NB4 (cell line): ENCODE measurements at regions not wholly inside any gene's neighbourhood (a gene's known extent, or its start where the extent isn't known, plus 50 kb on each side); places are given as distances from the start of the nearest gene placed in this dataset.
"Not testable (repeated sequence)": the region's sequence is repeated elsewhere in the genome, so short reads cannot be mapped to it uniquely, and the experiment has no call there.

Experiments used
- DNase-seq: peaks from one replicate; pipeline ENCODE4 v3.0.0; 2010; ENCODE audit warnings: low read depth
- H3K4me3 ChIP-seq: one replicate; pipeline ENCODE4 v1.5.1; 2011; ENCODE audit warnings: mild to moderate bottlenecking, low read depth, low read length, moderate library complexity
- MYC ChIP-seq: IDR thresholded peaks from 2 replicates; pipeline ENCODE4 v1.6.1; 2011; ENCODE audit warnings: low read depth, low read length
- POLR2A ChIP-seq: IDR thresholded peaks from 2 replicates; pipeline ENCODE4 v1.6.1; 2011; ENCODE audit warnings: mild to moderate bottlenecking; ENCODE audit not compliant: insufficient read length; ENCODE audit errors: extremely low read depth
- TF ChIP-seq, protein P1 (sequence below): IDR thresholded peaks from one replicate; pipeline ENCODE4 v1.5.1; 2012; ENCODE audit warnings: low read depth, low read length
- TF ChIP-seq, protein P2 (sequence below): IDR thresholded peaks from 2 replicates; pipeline ENCODE4 v1.6.1; 2011; ENCODE audit warnings: low read depth, low read length

DNA sequence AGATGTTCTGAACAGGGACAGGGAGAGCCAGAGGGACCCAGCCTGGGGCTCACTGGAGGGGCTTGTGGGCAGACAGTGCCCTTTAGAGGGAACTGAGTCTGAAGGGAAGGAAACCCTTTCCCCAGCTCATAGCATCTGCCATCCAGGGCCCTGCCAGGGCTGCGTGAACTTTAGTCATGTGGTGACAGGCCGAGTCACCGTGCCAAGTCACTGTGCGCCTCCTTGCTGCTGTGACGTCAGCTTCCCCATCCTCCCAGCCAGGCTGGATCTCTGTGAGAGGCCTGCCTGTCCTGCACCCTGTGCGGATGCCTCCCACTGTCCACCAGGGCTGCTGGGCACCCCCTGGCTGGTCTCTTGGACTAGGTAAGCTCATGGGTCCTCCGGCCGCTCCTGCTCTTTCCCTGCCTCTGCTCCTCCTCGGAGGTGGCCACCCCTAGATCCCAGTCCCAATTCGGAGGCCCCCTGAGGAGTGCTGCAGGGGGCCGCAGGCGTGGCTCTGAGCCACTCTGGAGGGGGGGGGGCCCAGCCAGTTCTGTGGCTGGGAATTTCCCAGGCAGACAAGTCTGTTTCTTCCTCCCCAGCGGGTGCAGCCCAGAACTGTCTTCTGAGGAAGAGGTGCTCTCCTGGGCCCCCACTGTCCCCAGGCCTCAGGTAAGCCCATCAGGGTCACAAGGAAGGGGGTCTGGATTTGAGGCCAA lies 3080.9 kb downstream of the RPIA start:
- not testable (repeated sequence) for H3K4me3 ChIP-seq, DNase-seq

DNA sequence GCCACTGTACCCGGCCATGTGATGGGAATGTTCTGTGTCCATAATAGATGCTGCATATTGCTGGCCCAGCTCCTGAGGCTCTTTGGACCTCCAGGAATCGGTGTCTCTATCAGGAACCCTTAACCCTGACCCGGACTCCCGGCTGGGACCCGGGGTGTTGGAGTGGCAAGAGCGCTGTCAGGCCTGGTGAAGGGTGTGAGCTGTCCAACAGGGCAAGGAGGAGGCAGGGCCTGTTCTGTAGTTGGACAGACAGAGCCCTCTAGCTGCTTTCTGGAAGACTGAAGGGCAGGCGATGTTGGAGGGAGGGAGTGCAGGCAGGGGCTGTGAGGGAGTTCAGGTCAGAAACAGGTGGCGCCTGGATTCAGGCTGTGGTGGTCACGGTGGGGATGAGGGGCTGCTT lies 3082.3 kb downstream of the RPIA start:
- not testable (repeated sequence) for H3K4me3 ChIP-seq, DNase-seq

DNA sequence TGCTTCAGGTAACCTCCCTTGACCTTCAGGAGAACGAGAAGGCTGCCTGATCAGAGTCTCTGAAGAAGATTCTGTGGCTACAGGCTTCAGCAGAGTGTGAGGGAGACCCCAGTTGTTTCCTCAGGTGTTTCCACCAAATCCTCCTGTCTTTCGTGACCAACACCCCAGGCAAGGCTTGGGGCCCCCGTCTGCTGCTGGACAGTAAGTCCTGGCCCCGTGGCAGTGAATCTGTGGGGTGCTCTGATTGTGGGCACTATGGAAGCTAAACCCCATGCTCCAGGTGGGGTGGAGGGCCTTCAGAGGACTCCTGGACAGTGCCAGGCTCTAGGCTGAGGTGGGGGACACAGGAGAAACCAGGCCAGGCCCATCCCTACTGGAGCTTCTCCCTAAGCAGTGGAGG lies 3083.7 kb downstream of the RPIA start:
- DNase-seq, H3K4me3 ChIP-seq: not testable (repeated sequence)

DNA sequence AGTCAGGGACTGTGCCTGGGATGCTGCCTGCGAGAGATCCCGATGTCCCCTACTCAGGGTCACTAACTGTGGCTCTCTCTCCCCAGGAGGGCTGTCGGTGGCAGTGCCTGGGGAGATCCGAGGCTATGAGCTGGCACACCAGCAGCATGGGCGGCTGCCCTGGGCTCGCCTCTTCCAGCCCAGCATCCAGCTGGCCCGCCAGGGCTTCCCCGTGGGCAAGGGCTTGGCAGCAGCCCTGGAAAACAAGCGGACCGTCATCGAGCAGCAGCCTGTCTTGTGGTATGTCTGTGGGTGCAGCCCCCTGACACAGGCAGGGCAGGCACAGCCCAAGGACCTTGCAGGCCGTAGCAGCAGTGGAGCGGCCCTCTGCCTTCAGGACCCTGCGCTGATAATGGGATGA lies 3088.9 kb downstream of the RPIA start:
- not testable (repeated sequence) for H3K4me3 ChIP-seq, DNase-seq

DNA sequence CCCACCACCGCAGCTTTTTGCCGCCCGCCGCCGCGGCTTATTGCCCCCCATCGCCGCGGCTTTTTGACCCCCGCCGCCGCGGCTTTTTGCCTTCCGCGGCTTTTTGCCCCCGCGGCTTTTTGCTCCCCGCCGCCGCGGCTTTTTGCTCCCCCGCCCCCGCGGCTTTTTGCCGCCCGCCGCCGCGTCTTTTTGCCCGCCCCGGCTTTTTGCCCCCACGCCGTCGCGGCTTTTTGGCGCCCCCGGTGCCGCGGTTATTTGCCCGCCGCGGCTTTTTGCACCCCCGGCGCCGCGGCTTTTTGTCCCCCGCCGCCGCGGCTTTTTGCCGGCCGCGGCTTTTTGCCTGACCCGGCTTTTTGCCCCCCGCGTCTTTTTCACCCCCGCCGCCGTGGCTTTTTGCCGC lies 3061.8 kb upstream of the TEKT4 start:
- H3K4me3 ChIP-seq, DNase-seq: not testable (repeated sequence)

DNA sequence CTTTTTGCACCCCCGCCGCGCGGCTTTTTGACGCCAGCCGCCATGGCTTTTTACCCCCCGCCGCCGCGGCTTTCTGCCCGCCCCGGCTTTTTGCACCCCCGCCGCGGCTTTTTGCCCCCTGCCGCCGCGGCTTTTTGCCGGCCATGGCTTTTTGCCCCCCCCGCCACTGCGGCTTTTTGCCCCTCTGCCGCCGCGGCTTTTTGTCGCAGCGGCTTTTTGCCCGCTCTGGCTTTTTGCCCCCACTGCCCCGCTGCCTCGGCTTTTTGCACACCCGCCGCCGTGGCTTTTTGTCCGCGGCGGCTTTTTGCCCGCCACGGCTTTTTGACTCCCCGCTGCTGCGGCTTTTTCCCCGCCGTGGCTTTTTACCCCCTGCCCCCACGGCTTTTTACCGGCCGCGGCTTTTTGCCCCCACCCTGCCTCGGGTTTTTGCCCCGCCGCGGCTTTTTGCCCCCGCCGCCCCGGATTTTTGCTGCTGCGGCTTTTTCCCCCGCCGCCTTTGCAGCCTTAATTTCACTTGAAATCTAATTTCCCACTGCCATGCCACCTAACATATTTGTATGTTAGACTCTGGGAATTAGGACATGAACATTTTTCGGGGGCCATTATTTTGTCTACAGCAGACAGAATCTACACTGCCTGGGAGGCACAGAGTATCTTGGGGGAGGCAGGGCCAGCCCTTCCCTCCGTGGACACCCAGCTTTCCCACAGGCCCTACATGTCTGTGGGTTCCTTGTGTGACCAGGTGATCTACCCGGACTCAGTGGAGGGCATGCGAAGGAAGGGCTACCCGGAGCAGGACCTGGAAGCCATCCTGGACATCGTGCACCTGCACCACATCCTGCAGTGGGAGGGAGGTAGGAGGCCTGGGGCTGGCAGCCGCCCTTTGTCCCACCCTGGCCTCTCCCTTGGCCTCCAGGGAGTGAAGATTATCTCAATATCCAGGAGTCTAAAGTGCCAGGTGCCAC lies 3031.0 kb upstream of the TEKT4 start:
- no peak overlapping the region for H3K4me3 ChIP-seq
- DNase-seq, result no peak
- TF ChIP-seq, protein P1, sequence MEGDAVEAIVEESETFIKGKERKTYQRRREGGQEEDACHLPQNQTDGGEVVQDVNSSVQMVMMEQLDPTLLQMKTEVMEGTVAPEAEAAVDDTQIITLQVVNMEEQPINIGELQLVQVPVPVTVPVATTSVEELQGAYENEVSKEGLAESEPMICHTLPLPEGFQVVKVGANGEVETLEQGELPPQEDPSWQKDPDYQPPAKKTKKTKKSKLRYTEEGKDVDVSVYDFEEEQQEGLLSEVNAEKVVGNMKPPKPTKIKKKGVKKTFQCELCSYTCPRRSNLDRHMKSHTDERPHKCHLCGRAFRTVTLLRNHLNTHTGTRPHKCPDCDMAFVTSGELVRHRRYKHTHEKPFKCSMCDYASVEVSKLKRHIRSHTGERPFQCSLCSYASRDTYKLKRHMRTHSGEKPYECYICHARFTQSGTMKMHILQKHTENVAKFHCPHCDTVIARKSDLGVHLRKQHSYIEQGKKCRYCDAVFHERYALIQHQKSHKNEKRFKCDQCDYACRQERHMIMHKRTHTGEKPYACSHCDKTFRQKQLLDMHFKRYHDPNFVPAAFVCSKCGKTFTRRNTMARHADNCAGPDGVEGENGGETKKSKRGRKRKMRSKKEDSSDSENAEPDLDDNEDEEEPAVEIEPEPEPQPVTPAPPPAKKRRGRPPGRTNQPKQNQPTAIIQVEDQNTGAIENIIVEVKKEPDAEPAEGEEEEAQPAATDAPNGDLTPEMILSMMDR, result no peak
- TF ChIP-seq POLR2A (no peak), MYC (no peak)
- TF ChIP-seq, protein P2, sequence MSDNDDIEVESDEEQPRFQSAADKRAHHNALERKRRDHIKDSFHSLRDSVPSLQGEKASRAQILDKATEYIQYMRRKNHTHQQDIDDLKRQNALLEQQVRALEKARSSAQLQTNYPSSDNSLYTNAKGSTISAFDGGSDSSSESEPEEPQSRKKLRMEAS, result no peak

DNA sequence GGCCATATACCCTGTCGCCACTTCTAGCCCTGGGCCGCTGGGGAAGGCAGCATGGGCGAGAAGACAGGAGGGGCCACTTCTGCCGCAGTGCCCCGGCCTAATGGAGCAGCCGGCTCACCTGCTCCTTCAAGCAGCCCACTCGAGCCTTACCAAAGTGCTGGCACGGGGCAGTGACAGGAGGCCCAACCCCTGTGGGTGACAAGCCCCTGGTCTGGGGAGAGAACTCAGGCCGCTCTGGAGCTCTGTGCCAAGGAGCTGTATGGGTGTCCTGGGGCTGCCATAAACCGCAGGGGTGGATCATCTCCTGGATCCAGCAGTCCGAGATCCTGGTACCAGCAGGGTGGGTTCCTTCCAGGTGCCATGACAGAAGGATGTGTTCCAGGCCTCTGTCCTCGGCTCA lies 3029.0 kb upstream of the TEKT4 start:
- not testable (repeated sequence) for H3K4me3 ChIP-seq, DNase-seq

DNA sequence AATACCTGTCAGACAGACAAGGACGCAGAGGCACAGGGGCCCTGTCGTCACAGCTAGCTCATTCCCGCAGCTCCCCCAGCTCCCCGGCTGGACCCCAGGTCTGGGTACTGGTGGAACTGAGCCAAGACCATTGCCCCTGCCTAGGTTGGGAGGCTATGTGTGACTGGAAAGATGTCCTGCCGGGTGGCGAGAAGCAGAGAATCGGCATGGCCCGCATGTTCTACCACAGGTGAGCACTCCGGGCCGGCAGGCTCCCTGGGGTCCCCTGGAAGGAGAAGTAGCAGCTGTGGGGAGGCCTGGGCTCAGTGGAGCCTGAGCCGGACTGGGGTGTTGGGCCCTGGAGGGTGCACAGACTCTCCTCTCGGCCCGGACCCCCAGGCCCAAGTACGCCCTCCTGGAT lies 3028.3 kb upstream of the TEKT4 start:
- H3K4me3 ChIP-seq, DNase-seq: not testable (repeated sequence)

DNA sequence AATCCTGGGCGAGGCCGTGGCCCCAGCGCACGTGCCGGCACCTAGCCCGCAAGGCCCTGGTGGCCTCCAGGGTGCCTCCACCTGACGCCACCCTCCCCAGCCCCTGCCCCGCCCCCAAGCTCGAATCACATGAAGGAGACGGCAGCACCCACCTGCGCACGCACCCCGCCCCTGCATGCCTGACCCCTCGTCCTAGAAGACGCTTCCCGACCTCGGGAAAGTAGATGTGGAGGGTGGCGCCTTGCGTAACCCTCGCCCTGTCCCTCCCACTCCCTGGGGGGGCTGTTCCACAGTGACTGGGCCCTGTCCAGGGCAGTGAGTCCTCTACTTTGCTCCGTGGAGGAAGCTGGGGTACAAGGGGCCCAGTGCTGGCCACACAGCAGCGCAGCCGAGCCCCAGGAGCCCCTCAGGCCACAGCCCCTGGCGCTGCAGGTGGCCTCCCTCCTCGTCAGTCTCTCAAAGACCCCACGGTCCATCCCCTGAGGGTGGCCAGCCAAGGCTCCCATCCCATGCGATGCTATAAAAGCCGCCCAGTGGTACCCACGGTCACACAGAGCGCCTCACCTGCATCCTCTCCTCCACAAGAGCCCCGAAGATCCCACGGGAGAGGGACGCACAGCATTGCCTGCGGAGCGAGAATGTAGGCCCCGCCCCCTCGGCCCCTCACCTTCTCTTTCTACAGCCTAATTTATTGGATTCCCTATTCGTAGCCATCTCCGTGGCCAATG lies 3027.3 kb upstream of the TEKT4 start:
- DNase-seq, H3K4me3 ChIP-seq: not testable (repeated sequence)

DNA sequence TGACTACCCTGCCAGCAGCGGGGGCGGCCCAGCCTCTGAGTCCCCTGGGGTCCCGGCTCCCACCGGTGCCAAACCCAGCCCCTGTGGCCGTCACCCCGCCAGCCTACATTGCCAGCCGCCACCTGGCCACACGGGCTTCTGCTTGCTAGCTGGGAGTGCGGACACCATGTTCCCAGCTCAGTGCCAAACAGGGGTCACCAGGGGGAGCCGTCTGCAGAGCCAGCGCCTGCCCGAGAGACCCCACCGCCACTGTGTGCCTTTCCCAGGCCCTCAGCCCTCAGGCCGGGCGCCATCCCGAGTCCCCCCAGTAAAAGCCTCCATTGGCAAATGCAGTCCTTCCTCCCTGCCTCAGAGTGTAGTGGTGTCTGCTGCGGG lies 3026.8 kb upstream of the TEKT4 start:
- H3K4me3 ChIP-seq, DNase-seq: not testable (repeated sequence)

DNA sequence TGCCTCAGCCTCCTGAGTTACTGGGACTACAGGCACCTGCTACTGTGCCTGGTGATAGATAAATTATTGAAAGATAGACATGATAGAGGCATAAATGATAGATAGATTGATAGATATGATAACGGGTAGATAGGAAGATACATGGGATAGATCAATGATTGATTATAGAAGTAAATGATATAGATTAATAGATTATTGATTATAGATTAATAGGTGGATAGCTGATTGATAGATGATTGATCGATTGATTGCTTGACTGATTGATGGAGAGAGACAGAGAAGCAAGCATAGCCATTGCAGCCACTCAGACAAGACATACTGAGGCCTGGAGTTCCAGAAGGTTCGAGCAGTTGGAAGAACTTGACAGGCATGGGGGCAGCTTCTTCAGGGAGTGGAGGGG lies 3024.8 kb upstream of the TEKT4 start:
- not testable (repeated sequence) for H3K4me3 ChIP-seq, DNase-seq

DNA sequence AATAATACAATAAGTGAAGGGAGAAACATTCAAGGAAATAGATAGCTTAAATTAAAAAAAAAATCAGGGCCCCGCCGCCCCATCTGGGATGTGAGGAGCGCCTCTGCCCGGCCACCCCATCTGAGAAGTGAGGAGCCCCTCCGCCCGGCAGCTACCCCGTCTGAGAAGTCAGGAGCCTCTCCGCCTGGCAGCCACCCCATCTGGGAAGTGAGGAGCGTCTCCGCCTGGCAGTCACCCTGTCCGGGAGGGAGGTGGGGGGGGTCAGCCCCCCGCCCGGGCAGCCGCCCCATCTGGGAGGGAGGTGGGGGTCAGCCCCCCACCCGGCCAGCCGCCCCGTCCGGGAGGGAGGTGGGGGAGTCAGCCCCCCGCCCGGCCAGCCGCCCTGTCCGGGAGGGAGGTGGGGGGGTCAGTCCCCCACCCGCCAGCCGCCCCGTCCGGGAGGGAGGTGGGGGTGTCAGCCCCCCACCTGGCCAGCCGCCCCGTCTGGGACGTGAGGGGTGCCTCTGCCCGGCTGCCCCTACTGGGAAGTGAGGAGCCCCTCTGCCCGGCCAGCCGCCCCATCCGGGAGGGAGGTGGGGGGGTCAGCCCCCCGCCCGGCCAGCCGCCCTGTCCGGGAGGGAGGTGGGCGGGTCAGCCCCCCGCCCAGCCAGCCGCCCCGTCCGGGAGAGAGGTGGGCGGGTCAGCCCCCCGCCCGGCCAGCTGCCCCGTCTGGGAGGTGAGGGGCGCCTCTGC lies 3019.4 kb upstream of the TEKT4 start:
- DNase-seq, H3K4me3 ChIP-seq: not testable (repeated sequence)

DNA sequence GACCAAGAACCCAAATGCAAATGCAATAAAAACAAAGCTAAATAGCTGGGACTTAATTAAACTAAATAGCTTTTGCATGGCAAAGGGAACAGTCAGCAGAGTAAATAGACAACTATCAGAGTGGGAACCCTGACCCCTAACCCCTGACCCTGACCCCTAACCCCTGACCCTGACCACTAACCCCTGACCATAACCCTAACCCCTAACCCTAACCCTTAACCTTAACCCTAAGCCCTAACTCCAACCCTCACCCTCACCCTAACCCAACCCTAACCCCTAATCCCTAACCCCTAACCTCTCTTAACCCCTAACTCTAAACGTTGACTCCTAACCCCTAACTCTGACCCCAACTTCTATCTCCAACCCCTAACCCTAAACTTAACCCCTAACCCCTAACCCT lies 3014.3 kb upstream of the TEKT4 start:
- not testable (repeated sequence) for DNase-seq, H3K4me3 ChIP-seq

DNA sequence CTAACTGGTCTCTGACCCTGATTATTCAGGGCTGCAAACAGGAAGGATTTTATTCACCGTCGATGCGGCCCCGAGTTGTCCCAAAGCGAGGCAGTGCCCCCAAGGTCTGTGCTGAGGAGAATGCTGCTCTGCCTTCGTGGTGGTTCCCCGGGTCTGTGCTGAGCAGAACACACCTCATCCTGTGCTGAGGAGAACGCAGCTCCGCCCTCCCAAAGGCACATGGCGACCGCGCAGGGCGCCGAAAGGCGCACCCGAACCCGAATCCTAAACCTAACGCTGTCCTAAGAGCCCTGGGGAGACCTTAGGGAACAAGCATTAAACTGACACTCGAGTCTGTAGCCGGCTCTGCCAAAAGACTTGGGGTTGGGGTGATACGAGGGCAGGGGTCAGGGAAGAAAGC lies 3013.5 kb upstream of the TEKT4 start:
- H3K4me3 ChIP-seq, DNase-seq: not testable (repeated sequence)

DNA sequence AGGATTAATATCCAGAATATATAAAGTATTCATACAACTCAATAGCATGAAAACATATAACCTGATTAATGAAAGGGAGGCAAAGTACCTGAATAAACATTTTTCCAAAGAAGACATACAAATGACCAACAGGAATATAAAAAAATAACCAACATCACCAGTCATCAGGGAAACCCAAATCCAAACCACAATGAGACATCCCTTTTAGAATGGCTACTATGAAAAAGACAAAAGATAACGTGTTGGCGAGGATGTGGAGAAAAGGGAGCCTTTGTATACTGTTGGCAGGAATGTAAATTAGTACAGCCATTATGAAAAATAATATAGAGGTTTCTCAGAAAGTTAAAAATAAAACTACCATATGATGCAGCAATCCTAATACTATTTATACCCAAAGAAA lies 2999.5 kb upstream of the TEKT4 start:
- not testable (repeated sequence) for DNase-seq, H3K4me3 ChIP-seq

DNA sequence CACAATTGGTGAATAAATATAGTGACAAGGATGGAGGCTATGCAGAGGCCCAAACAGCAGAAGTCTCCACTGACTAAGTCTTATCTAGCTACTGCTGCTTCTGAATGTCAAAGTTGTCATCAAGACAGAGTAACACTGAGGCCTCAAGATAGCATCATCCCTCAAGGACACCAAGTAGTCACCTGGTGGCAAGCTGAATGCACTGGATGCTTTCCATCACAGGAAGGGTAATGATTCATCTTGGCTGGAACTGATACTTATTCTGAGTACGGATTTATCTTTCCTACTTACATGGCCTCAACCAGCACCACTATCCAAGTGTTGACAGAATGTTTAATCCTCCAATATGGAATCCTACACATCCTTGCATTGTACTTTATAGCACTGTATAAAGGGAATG lies 2997.8 kb upstream of the TEKT4 start:
- not testable (repeated sequence) for DNase-seq

More for the DNA sequence above, 2997.8 kb upstream of the TEKT4 start:
- not testable (repeated sequence) for H3K4me3 ChIP-seq
